OCI-LY7 (cell line): ENCODE measurements at regions not wholly inside any gene's neighbourhood (a gene's known extent, or its start where the extent isn't known, plus 50 kb on each side); places are given as distances from the start of the nearest gene placed in this dataset.

Experiments used
- CTCF ChIP-seq: fragments of 200-600 bp; sonication (generic); conservative IDR thresholded peaks from 2 replicates; pipeline ENCODE4 v1.5.1; 2014; ENCODE audit warnings: mild to moderate bottlenecking, antibody characterized with exemption, low read length, moderate library complexity, mixed read lengths
- EZH2phosphoT487 ChIP-seq: fragments of 200-600 bp; sonication (generic); IDR thresholded peaks from 2 replicates; pipeline ENCODE4 v1.6.1; 2018; ENCODE audit warnings: low read depth, borderline replicate concordance, mild to moderate bottlenecking, mixed run types, antibody characterized with exemption, low read length, moderate library complexity, mixed read lengths

- no peak for TF ChIP-seq CTCF
- TF ChIP-seq EZH2phosphoT487, result no peak
Observed at GRCh38 chr14:40416565-40416964, 984.3 kb upstream of the FBXO33 start.
